Sigmoid colon (tissue), 4 donors: ENCODE measurements at regions not wholly inside any gene's neighbourhood (a gene's known extent, or its start where the extent isn't known, plus 50 kb on each side); places are given as distances from the start of the nearest gene placed in this dataset.

Experiments used
- POLR2A ChIP-seq, 2 donors: fragments of 450-650 bp; IDR thresholded peaks; one replicate each; pipeline ENCODE4 v1.6.1; 2016; ENCODE audit warnings: antibody characterized with exemption in 2 of 2, mild to moderate bottlenecking in 2 of 2, moderate library complexity in 2 of 2
- POLR2AphosphoS5 ChIP-seq, 4 donors: sonication (generic); formaldehyde crosslinking; IDR thresholded peaks; one replicate each; pipeline ENCODE4 v1.6.1; 2017; ENCODE audit warnings: antibody characterized with exemption in 4 of 4
- TF ChIP-seq, protein P1 (sequence below), 4 experiments: fragments of 450-650 bp in 3 of 4; fragments of 200-600 bp in 1 of 4; IDR thresholded peaks; one replicate each; pipeline ENCODE4 v1.5.1; 2016 to 2019; ENCODE audit warnings: antibody characterized with exemption in 4 of 4, mild to moderate bottlenecking in 3 of 4, moderate library complexity in 2 of 4

- TF ChIP-seq, protein P1, sequence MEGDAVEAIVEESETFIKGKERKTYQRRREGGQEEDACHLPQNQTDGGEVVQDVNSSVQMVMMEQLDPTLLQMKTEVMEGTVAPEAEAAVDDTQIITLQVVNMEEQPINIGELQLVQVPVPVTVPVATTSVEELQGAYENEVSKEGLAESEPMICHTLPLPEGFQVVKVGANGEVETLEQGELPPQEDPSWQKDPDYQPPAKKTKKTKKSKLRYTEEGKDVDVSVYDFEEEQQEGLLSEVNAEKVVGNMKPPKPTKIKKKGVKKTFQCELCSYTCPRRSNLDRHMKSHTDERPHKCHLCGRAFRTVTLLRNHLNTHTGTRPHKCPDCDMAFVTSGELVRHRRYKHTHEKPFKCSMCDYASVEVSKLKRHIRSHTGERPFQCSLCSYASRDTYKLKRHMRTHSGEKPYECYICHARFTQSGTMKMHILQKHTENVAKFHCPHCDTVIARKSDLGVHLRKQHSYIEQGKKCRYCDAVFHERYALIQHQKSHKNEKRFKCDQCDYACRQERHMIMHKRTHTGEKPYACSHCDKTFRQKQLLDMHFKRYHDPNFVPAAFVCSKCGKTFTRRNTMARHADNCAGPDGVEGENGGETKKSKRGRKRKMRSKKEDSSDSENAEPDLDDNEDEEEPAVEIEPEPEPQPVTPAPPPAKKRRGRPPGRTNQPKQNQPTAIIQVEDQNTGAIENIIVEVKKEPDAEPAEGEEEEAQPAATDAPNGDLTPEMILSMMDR (IDR thresholded peaks at IDR 0.05), result no peak
- TF ChIP-seq POLR2A (IDR thresholded peaks at IDR 0.05) (no peak), POLR2AphosphoS5 (IDR thresholded peaks at IDR 0.05) (no peak)
Measured at GRCh38 chr4:11342401-11342800, 86.3 kb downstream of the HS3ST1 start.
